Spleen (tissue), 7 donors: ENCODE measurements at regions not wholly inside any gene's neighbourhood (a gene's known extent, or its start where the extent isn't known, plus 50 kb on each side); places are given as distances from the start of the nearest gene placed in this dataset.

ENCODE experiments used
- CTCF ChIP-seq, 11 experiments: fragments of 200-600 bp in 7 of 11; fragments of 450-650 bp in 4 of 11; sonication (generic) in 4 of 11; IDR thresholded peaks in 8 of 11; conservative IDR thresholded peaks in 3 of 11; 1 replicate in 7 of 11; 2 replicates in 4 of 11; pipeline versions ENCODE4 v1.4.0 to v1.8.0; 2016 to 2021; ENCODE audit warnings: antibody characterized with exemption in 11 of 11, inconsistent platforms in 4 of 11, mild to moderate bottlenecking in 1 of 11
- POLR2A ChIP-seq, 3 donors: fragments of 450-650 bp; IDR thresholded peaks; one replicate each; pipeline ENCODE4 v1.5.1; 2017; ENCODE audit warnings: antibody characterized with exemption in 3 of 3, mild to moderate bottlenecking in 1 of 3
- POLR2AphosphoS5 ChIP-seq, 3 donors: sonication (generic); formaldehyde crosslinking; IDR thresholded peaks; one replicate each; pipeline ENCODE4 v1.5.1; 2017; ENCODE audit warnings: antibody characterized with exemption in 3 of 3
- donor health status: DM: no; HTN: no; CAD: no; lungs with moderate emphysema.
- donor health status: DM: no; HTN: no; CAD: no.
- donor health status: DM: no; HTN: no; CAD: no.

GRCh38 chr2:122412360-122412759 is 656.9 kb downstream of the TSN start:
- TF ChIP-seq POLR2A (IDR thresholded peaks at IDR 0.05): no peak
- TF ChIP-seq CTCF (IDR thresholded peaks at IDR 0.05 in 8 of 11, conservative IDR thresholded peaks at IDR 0.05 in 3 of 11): no peak
- TF ChIP-seq POLR2AphosphoS5 (IDR thresholded peaks at IDR 0.05): no peak
